ENCODE measurements at regions not wholly inside any gene's neighbourhood (a gene's known extent, or its start where the extent isn't known, plus 50 kb on each side); places are given as distances from the start of the nearest gene placed in this dataset.
"Not testable (repeated sequence)": the region's sequence is repeated elsewhere in the genome, so short reads cannot be mapped to it uniquely, and the experiment has no call there.

GRCh38 chr1:201640624-201641023 lies 101.7 kb downstream of the NAV1 start:
- TF ChIP-seq CTCF (IDR thresholded peaks at IDR 0.05; ENCODE audit: insufficient read depth, low read length, severe bottlenecking), result no peak
- peaks cover 2% of the 10 kb centered on the region for H3K27me3 ChIP-seq (ENCODE audit: control insufficient read depth, insufficient read depth, low read length)
- DNase-seq (ENCODE audit: low read depth) (no peak), FAIRE-seq (no peak)
- no peak overlapping the region for H3K4me3 ChIP-seq (ENCODE audit: low read depth, low read length)
- no peaks in the 10 kb centered on the region for H3K36me3 ChIP-seq (ENCODE audit: control insufficient read depth, insufficient read depth, low read length)

GRCh38 chr1:201641524-201642253 lies 102.8 kb downstream of the NAV1 start:
- no peak for TF ChIP-seq CTCF (IDR thresholded peaks at IDR 0.05; ENCODE audit: insufficient read depth, low read length, severe bottlenecking)
- DNase-seq (ENCODE audit: low read depth) (no peak), FAIRE-seq (no peak)
- peaks cover 2% of the 10 kb centered on the region for H3K27me3 ChIP-seq (ENCODE audit: control insufficient read depth, insufficient read depth, low read length)
- H3K36me3 ChIP-seq (ENCODE audit: control insufficient read depth, insufficient read depth, low read length), result no peaks in the 10 kb centered on the region
- H3K4me3 ChIP-seq (ENCODE audit: low read depth, low read length), result no peak overlapping the region

- H3K4me3 ChIP-seq (ENCODE audit: low read depth, low read length), result no peak overlapping the region
- peaks cover 2% of the 10 kb centered on the region for H3K27me3 ChIP-seq (ENCODE audit: control insufficient read depth, insufficient read depth, low read length)
- FAIRE-seq (no peak), DNase-seq (ENCODE audit: low read depth) (no peak)
- TF ChIP-seq CTCF (IDR thresholded peaks at IDR 0.05; ENCODE audit: insufficient read depth, low read length, severe bottlenecking), result no peak
- H3K36me3 ChIP-seq (ENCODE audit: control insufficient read depth, insufficient read depth, low read length), result no peaks in the 10 kb centered on the region
Observed at GRCh38 chr1:201643835-201644104, 104.8 kb downstream of the NAV1 start.

- no peak for TF ChIP-seq CTCF (IDR thresholded peaks at IDR 0.05; ENCODE audit: insufficient read depth, low read length, severe bottlenecking)
- H3K4me3 ChIP-seq (ENCODE audit: low read depth, low read length), result no peak overlapping the region
- FAIRE-seq, result no peak
- H3K36me3 ChIP-seq (ENCODE audit: control insufficient read depth, insufficient read depth, low read length), result no peaks in the 10 kb centered on the region
- peaks cover under 1% of the 10 kb centered on the region for H3K27me3 ChIP-seq (ENCODE audit: control insufficient read depth, insufficient read depth, low read length)
- no peak for DNase-seq (ENCODE audit: low read depth)
Observed at GRCh38 chr1:201644197-201644596, 105.3 kb downstream of the NAV1 start.

GRCh38 chr1:201645000-201645399 lies 106.1 kb downstream of the NAV1 start:
- not testable (repeated sequence) for DNase-seq (ENCODE audit: low read depth); H3K27me3 ChIP-seq (ENCODE audit: control insufficient read depth, insufficient read depth, low read length); H3K4me3 ChIP-seq (ENCODE audit: low read depth, low read length); H3K36me3 ChIP-seq (ENCODE audit: control insufficient read depth, insufficient read depth, low read length); FAIRE-seq

GRCh38 chr1:201645956-201646355 lies 107.0 kb downstream of the NAV1 start:
- Histone ChIP-seq H3K27me3 (ENCODE audit: control insufficient read depth, insufficient read depth, low read length) (no peaks in the 10 kb centered on the region), H3K36me3 (ENCODE audit: control insufficient read depth, insufficient read depth, low read length) (no peaks in the 10 kb centered on the region), H3K4me3 (ENCODE audit: low read depth, low read length) (no peak overlapping the region)
- FAIRE-seq (no peak), DNase-seq (ENCODE audit: low read depth) (peak; percentile 27)
- no peak for TF ChIP-seq CTCF (IDR thresholded peaks at IDR 0.05; ENCODE audit: insufficient read depth, low read length, severe bottlenecking)
